GM12878 (cell line): ENCODE measurements at regions not wholly inside any gene's neighbourhood (a gene's known extent, or its start where the extent isn't known, plus 50 kb on each side); places are given as distances from the start of the nearest gene placed in this dataset.

Experiments used
- ATAC-seq: fragments of 200-7000 bp; cut with Tn5 transposase; 3 replicates; pipeline ENCODE4 v1.9.1; 2020; ENCODE audit warnings: mild to moderate bottlenecking, moderate library complexity
- BruUV-seq: library from RNA; stranded (reverse); fragments of 400-500 nt; replicated peaks from 2 replicates; lab custom pipeline; 2021; lab: Mats Ljungman, UMichigan
- CTCF ChIA-PET: fragments of 300-600 bp; sonication (Branson Sonifier 250); formaldehyde crosslinking; extraction: SDS; loops from one replicate; lab custom pipeline; 2021; ENCODE audit warnings: inconsistent platforms; lab: Yijun Ruan, JAX
- POLR2A ChIA-PET: fragments of 350-600 bp; formaldehyde crosslinking; extraction: SDS; loops from one replicate; lab custom pipeline; 2021; ENCODE audit warnings: inconsistent platforms; lab: Charles Lee
- RAD21 ChIA-PET: fragments of 300-600 bp; sonication (Branson Sonifier 250); formaldehyde crosslinking; loops from one replicate; lab custom pipeline; 2023; ENCODE audit warnings: antibody characterized with exemption; ENCODE audit not compliant: unreplicated experiment; lab: Charles Lee
- SMC1A ChIA-PET: fragments of 300-600 bp; sonication (Branson Sonifier 250); formaldehyde crosslinking; loops from one replicate; lab custom pipeline; 2023; ENCODE audit not compliant: unreplicated experiment, uncharacterized antibody; lab: Charles Lee
- DNase-seq: peaks from one replicate; pipeline ENCODE4 v3.0.0-alpha.2; 2011; ENCODE audit warnings: low read depth, low spot score
- FAIRE-seq: peaks from 3 replicates; lab custom pipeline; 2011; peaks lifted over from hg19 to GRCh38; lab: Jason Lieb, UNC
- H2AFZ ChIP-seq: 2 replicates; pipeline ENCODE4 v1.6.0; 2011; ENCODE audit warnings: low read depth, low read length, control low read depth; ENCODE audit not compliant: control insufficient read depth
- H3K27ac ChIP-seq: 2 replicates; pipeline ENCODE4 v1.5.1; 2011; ENCODE audit warnings: control low read depth; ENCODE audit not compliant: control insufficient read depth, insufficient read depth
- H3K27me3 ChIP-seq, 2 experiments: replicated peaks in 1 of 2; 2 replicates each; pipeline versions ENCODE4 v1.6.0 to v1.6.1; 2011; ENCODE audit warnings: low read length in 1 of 2; ENCODE audit not compliant: control insufficient read depth in 2 of 2, insufficient read depth in 2 of 2
- H3K36me3 ChIP-seq, 2 experiments: 2 replicates each; pipeline ENCODE4 v1.5.1; 2011; ENCODE audit warnings: low read length in 1 of 2; ENCODE audit not compliant: control insufficient read depth in 2 of 2, insufficient read depth in 2 of 2
- H3K4me1 ChIP-seq: 2 replicates; pipeline ENCODE4 v1.6.1; 2011; ENCODE audit warnings: mild to moderate bottlenecking, low read length, moderate library complexity, mixed read lengths; ENCODE audit not compliant: control insufficient read depth, insufficient read depth
- H3K4me2 ChIP-seq: 2 replicates; pipeline ENCODE4 v1.6.0; 2011; ENCODE audit warnings: control low read depth; ENCODE audit not compliant: control insufficient read depth, insufficient read depth
- H3K4me3 ChIP-seq: fragments of 200-600 bp; sonication (generic); 2 replicates; pipeline ENCODE4 v1.5.1; 2016
- H3K79me2 ChIP-seq: 2 replicates; pipeline ENCODE4 v1.6.0; 2011; ENCODE audit warnings: low read length; ENCODE audit not compliant: control insufficient read depth, insufficient read depth
- H3K9ac ChIP-seq: 2 replicates; pipeline ENCODE4 v1.8.0; 2011; ENCODE audit warnings: low read length, control low read depth, mixed read lengths; ENCODE audit not compliant: control insufficient read depth, insufficient read depth
- H3K9me3 ChIP-seq: replicated peaks from 3 replicates; pipeline ENCODE4 v1.5.1; 2011; ENCODE audit warnings: mild to moderate bottlenecking, low read length; ENCODE audit not compliant: control insufficient read depth, insufficient read depth
- H4K20me1 ChIP-seq: 2 replicates; pipeline ENCODE4 v1.6.0; 2011; ENCODE audit not compliant: control insufficient read depth, insufficient read depth
- BMI1 ChIP-seq: fragments of 450-650 bp; IDR thresholded peaks from 2 replicates; pipeline ENCODE4 v1.6.1; 2016; ENCODE audit warnings: mild to moderate bottlenecking, moderate library complexity, borderline replicate concordance
- IKZF1 ChIP-seq: fragments of 450-650 bp; conservative IDR thresholded peaks from 2 replicates; pipeline ENCODE4 v1.6.1; 2017; ENCODE audit warnings: antibody characterized with exemption, mild to moderate bottlenecking
- JUNB ChIP-seq: IDR thresholded peaks from 2 replicates; pipeline ENCODE4 v1.6.1; 2016; ENCODE audit warnings: antibody characterized with exemption, mild to moderate bottlenecking
- KLF5 ChIP-seq: fragments of 450-650 bp; IDR thresholded peaks from 2 replicates; pipeline ENCODE4 v1.6.1; 2014; ENCODE audit warnings: mild to moderate bottlenecking; ENCODE audit not compliant: partially characterized antibody
- NFIC ChIP-seq: IDR thresholded peaks from 2 replicates; pipeline ENCODE4 v1.6.1; 2012; ENCODE audit warnings: low read depth, mild to moderate bottlenecking, inconsistent platforms, low read length, moderate library complexity
- NFXL1 ChIP-seq: fragments of 450-650 bp; IDR thresholded peaks from 2 replicates; pipeline ENCODE4 v1.6.1; 2017; ENCODE audit warnings: antibody characterized with exemption, mild to moderate bottlenecking, borderline replicate concordance
- PBX3 ChIP-seq: IDR thresholded peaks from 2 replicates; pipeline ENCODE4 v1.6.1; 2011; ENCODE audit warnings: mild to moderate bottlenecking, low read depth, low read length, moderate library complexity; ENCODE audit not compliant: insufficient replicate concordance
- RELB ChIP-seq: fragments of 450-650 bp; IDR thresholded peaks from 2 replicates; pipeline ENCODE4 v1.6.1; 2017; ENCODE audit warnings: low read depth, mild to moderate bottlenecking, moderate library complexity
- SKIL ChIP-seq: fragments of 450-650 bp; IDR thresholded peaks from 2 replicates; pipeline ENCODE4 v1.6.1; 2017; ENCODE audit warnings: mild to moderate bottlenecking, low read depth, inconsistent platforms; ENCODE audit not compliant: poor library complexity, severe bottlenecking
- ZBED1 ChIP-seq: IDR thresholded peaks from 2 replicates; pipeline ENCODE4 v1.6.1; 2016; ENCODE audit warnings: borderline replicate concordance
- ZNF24 ChIP-seq: fragments of 450-650 bp; IDR thresholded peaks from 2 replicates; pipeline ENCODE4 v1.6.1; 2017; ENCODE audit warnings: antibody characterized with exemption, mild to moderate bottlenecking
- ZNF622 ChIP-seq: fragments of 450-650 bp; IDR thresholded peaks from 2 replicates; pipeline ENCODE4 v1.6.1; 2017; ENCODE audit warnings: mild to moderate bottlenecking, inconsistent platforms
- WGBS: methylation state at CpG from one replicate; pipeline ENCODE4 v1.1.6; 2016; ENCODE audit warnings: low lambda C conversion rate; ENCODE audit not compliant: insufficient replicate concordance, insufficient coverage; ENCODE audit errors: missing lambda C conversion rate; 5-methylcytosine and 5-hydroxymethylcytosine counted together
- in situ Hi-C: fragments of 300-500 bp; cut with MboI; formaldehyde crosslinking; loops from 9 replicates; pipeline ENCODE4 v1.14.3; 2018; ENCODE audit warnings: mixed read lengths
- intact Hi-C: fragments of 100-400 bp; cut with micrococcal nuclease; formaldehyde crosslinking; loops from one replicate; pipeline ENCODE4 v1.14.2; 2022; ENCODE audit not compliant: unreplicated experiment

- peak overlapping the region; percentile 46 for H2AFZ ChIP-seq
- H4K20me1 ChIP-seq = no peaks in the 10 kb centered on the region
- CTCF ChIA-PET = interaction anchor here (1.0 to 1.8 kb wide), 4 partner anchors 9 to 154 kb away, joined by 3 to 5 read pairs (median 4); no protein-coding TSS in a partner anchor
- in situ Hi-C loops = no loop called here
- no peak overlapping the region; the same call in 1 of the 2 replicates for H3K27ac ChIP-seq
- ATAC-seq (peak; percentile 78), FAIRE-seq (no peak), DNase-seq (no peak)
- peak overlapping the region; percentile 28; the same call in 1 of the 2 replicates for H3K4me3 ChIP-seq
- no peaks in the 10 kb centered on the region for H3K36me3 ChIP-seq
- BruUV-seq = no TSS peak
- intact Hi-C loops = no loop called here
- no peak for TF ChIP-seq NFIC
- 79% methylated on average over 3 of the region's 3 CpGs for WGBS
- H3K4me1 ChIP-seq = peaks cover 21% of the 10 kb centered on the region
- no peak overlapping the region for H3K9ac ChIP-seq
- SMC1A ChIA-PET = interaction anchor here (0.8 to 3.7 kb wide), 14 partner anchors 9 to 158 kb away, joined by 3 to 26 read pairs (median 6); no protein-coding TSS in a partner anchor
- H3K79me2 ChIP-seq = no peaks in the 10 kb centered on the region
- no peaks in the 10 kb centered on the region for H3K27me3 ChIP-seq
- RAD21 ChIA-PET = interaction anchor here (1.2 to 4.0 kb wide), 6 partner anchors 48 to 105 kb away, joined by 3 to 23 read pairs (median 7); no protein-coding TSS in a partner anchor
- H3K9me3 ChIP-seq = no peaks in the 10 kb centered on the region
- POLR2A ChIA-PET = interaction anchor here (0.6 kb wide), 1 partner anchor 1809 kb away, joined by 3 read pairs; no protein-coding TSS in a partner anchor
- peak overlapping the region; percentile 21; the same call in 1 of the 2 replicates for H3K4me2 ChIP-seq
Measured at GRCh38 chr14:62030387-62030786, 268.2 kb downstream of the SNAPC1 start.

GRCh38 chr14:62031504-62031903 lies 269.3 kb downstream of the SNAPC1 start:
- intact Hi-C loops (no loop called here), in situ Hi-C loops (no loop called here)
- Histone ChIP-seq H3K4me2 (no peak overlapping the region), H3K9me3 (no peaks in the 10 kb centered on the region), H3K27me3 (no peaks in the 10 kb centered on the region), H3K27ac (no peak overlapping the region), H3K36me3 (no peaks in the 10 kb centered on the region), H3K79me2 (no peaks in the 10 kb centered on the region), H4K20me1 (no peaks in the 10 kb centered on the region), H2AFZ (no peak overlapping the region), H3K4me3 (no peak overlapping the region), H3K4me1 (peaks cover 21% of the 10 kb centered on the region), H3K9ac (no peak overlapping the region)
- 22% methylated on average over 3 of the region's 3 CpGs for WGBS
- no peak for FAIRE-seq
- CTCF ChIA-PET = interaction anchor here (0.7 to 1.8 kb wide), 5 partner anchors 8 to 95 kb away, joined by 3 to 6 read pairs (median 4); no protein-coding TSS in a partner anchor
- no peak for DNase-seq
- SMC1A ChIA-PET = interaction anchor here (0.8 to 3.7 kb wide), 16 partner anchors 8 to 165 kb away, joined by 3 to 26 read pairs (median 6); no protein-coding TSS in a partner anchor
- POLR2A ChIA-PET = interaction anchor here (0.8 to 1.2 kb wide), 2 partner anchors 47 to 66 kb away, joined by 3 read pairs; no protein-coding TSS in a partner anchor
- RAD21 ChIA-PET = interaction anchor here (1.2 to 4.0 kb wide), 6 partner anchors 47 to 106 kb away, joined by 3 to 23 read pairs (median 7); no protein-coding TSS in a partner anchor
- peak; percentile 50 for ATAC-seq
- no TSS peak for BruUV-seq
- TF ChIP-seq ZNF622 = no peak
- no peak for TF ChIP-seq PBX3
- TF ChIP-seq ZBED1 = no peak
- no peak for TF ChIP-seq NFXL1
- TF ChIP-seq BMI1 = no peak
- peak; percentile 50 for TF ChIP-seq IKZF1
- no peak for TF ChIP-seq SKIL
- TF ChIP-seq JUNB = peak; percentile 18; the same call in 1 of the 2 replicates
- TF ChIP-seq KLF5 = no peak
- TF ChIP-seq RELB = 0 out of 2 replicates have a peak, but pooled peaks have one; percentile 30
- TF ChIP-seq ZNF24 = no peak
